Stimulated activated naive CD8-positive, alpha-beta T cell treated with anti-CD3 and anti-CD28 coated beads, Interleukin-15, amount 100 ng/mL, for 72 hours (primary cell): ENCODE measurements at regions not wholly inside any gene's neighbourhood (a gene's known extent, or its start where the extent isn't known, plus 50 kb on each side); places are given as distances from the start of the nearest gene placed in this dataset.
A peak's percentile ranks its signal among the peaks of the same experiment; 100 is the strongest.
"Not testable (repeated sequence)": the region's sequence is repeated elsewhere in the genome, so short reads cannot be mapped to it uniquely, and the experiment has no call there.

Source experiments
- ATAC-seq: fragments of 150-1000 bp; cut with Tn5 transposase; 2 replicates; pipeline ENCODE4 v1.10.0; 2021; ENCODE audit warnings: mild to moderate bottlenecking, moderate library complexity
- DNase-seq, 2 donors: peaks; one replicate each; pipeline ENCODE4 v3.0.0; 2021 to 2022
- H3K27ac Mint-ChIP-seq, 2 donors: one replicate each; pipeline ENCODE4 v1.8.0; 2022; ENCODE audit warnings: mild to moderate bottlenecking in 2 of 2, mixed read lengths in 2 of 2, moderate library complexity in 2 of 2
- H3K27me3 Mint-ChIP-seq: one replicate; pipeline ENCODE4 v1.8.0; 2022; ENCODE audit warnings: mixed read lengths
- H3K4me1 Mint-ChIP-seq: one replicate; pipeline ENCODE4 v1.8.0; 2022; ENCODE audit warnings: mild to moderate bottlenecking, mixed read lengths
- H3K4me3 Mint-ChIP-seq, 2 donors: one replicate each; pipeline ENCODE4 v1.8.0; 2022; ENCODE audit warnings: mild to moderate bottlenecking in 2 of 2, mixed read lengths in 2 of 2, moderate library complexity in 1 of 2
- H3K9me3 Mint-ChIP-seq, 2 donors: one replicate each; pipeline ENCODE4 v1.8.0; 2022; ENCODE audit warnings: mixed read lengths in 2 of 2

DNA sequence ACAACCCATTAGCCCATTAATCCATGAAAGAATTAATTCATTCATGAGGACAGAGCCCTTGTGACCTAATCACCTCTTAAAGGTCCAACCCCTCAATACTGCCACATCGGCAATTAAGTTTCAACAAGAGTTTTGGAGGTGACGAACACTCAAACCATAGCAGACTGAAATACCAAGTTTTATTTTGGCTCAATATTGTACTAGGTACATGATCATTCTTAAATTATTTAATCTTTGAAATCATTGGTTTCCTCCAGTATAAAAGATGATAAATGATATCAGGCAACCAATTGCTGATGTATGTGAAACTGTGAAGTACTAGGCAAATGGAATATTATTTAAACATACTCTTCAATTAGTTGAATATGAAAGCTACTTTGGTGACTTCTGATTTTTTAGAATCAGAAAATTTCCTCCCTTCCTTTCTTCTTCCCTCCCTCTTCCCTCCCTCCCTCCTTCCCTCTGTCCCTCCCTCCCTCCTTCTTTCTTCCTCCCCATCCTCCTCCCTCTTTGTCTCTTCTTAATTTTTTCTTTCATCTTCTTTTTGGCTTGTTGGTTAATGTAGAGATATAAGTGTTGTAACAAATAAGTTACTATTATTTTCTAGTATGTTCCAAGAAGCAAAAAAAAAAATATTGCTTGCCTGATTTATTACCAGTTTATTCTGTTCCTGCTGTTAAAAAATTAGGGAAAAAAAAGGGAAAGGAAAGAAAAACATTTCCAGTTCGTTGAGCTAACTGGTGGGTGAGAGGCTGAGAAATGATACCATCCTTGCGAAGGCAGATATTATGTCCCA is 233.9 kb upstream of the ZNF217 start:
- Mint-ChIP-seq H3K27me3 (no peaks in the 10 kb centered on the region), H3K27ac (peak overlapping the region; percentile 3 to 30), H3K9me3 (peaks cover 6% of the 10 kb centered on the region in 2 donors), H3K4me3 (no peak overlapping the region), H3K4me1 (peaks cover 69% of the 10 kb centered on the region)
- DNase-seq (no peak), ATAC-seq (no peak)

DNA sequence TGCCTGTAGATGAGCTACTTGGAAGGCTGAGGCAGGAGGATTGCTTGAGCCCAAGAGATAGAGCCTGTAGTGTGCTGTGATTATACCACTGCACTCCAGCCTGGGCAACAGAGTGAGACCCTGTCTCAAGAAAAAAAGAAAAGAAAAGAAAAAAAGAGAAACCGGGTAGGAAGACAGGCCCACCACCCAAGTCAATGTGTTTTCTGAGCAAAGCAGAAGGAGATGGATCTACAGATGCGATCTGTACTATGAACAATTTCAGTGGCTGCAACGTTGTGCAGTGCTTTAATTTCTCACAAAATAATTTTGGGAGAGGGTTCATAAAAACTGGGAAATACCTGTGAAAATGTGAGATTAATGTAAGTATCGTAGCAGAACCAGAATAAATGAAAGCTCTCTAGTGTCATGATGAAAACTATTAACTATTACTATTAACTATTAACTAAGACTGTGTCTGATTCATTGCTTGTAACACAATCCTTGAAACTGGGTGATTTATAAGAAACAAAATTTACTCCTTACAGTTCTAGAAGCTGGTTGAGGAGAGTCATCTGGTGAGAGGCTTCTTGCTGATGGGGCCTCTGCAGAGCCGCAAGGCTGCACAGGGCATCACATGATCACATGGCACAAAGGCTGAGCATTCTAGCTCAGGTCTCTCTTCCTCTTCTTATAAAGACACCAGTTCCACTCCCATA is 233.1 kb upstream of the ZNF217 start:
- ATAC-seq (peak; percentile 73), DNase-seq (no peak)
- peaks cover 62% of the 10 kb centered on the region for H3K4me1 Mint-ChIP-seq
- no peaks in the 10 kb centered on the region for H3K27me3 Mint-ChIP-seq
- no peaks in the 10 kb centered on the region for H3K9me3 Mint-ChIP-seq
- H3K27ac Mint-ChIP-seq: peak overlapping the region in 1 of 2 donors; percentile 30
- no peak overlapping the region for H3K4me3 Mint-ChIP-seq

DNA sequence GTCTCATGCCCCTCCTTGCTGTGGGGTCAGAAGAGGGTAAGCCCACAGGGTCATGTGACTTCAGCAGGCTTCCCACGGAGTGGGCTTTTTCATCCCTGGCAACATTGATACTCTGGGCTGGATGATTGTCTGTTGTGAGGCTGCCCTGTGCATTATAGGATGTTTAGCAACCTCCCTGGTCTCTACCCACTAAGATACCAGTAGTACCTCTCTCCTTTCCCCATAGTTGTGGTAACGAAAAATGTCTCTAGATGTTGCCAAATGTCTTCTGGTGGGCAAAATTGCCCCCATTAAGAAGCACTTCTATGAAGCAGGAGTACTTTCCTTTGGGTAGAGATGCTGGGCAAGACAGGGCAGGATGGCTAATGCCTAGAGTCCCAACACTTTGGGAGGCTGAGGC is 232.5 kb upstream of the ZNF217 start:
- no peak for DNase-seq
- no peak overlapping the region for H3K4me3 Mint-ChIP-seq
- no peak overlapping the region for H3K27ac Mint-ChIP-seq
- no peaks in the 10 kb centered on the region for H3K27me3 Mint-ChIP-seq
- no peak for ATAC-seq
- H3K4me1 Mint-ChIP-seq: peaks cover 57% of the 10 kb centered on the region
- no peaks in the 10 kb centered on the region for H3K9me3 Mint-ChIP-seq

DNA sequence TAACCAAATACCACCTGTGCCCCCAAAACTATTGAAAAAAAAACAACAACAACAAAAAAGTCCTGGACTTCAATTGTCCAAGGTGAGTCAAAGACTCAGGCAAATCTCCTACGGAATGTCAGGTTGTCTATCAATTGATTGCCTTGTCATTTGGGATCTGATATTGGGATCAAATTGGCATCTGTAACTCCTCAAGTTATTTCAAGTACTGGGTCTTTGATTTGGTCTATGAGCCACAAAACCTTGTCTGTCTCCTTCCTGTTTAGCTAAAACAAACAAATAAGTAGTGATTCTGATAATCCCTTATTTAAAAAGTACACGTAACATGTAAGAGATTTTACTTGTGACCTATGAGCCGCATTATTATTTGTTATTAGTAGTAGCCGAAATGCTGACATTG is 231.6 kb upstream of the ZNF217 start:
- no peak overlapping the region for H3K27ac Mint-ChIP-seq
- H3K4me1 Mint-ChIP-seq: peaks cover 49% of the 10 kb centered on the region
- H3K9me3 Mint-ChIP-seq: no peaks in the 10 kb centered on the region
- H3K27me3 Mint-ChIP-seq: no peaks in the 10 kb centered on the region
- no peak for DNase-seq
- H3K4me3 Mint-ChIP-seq: no peak overlapping the region
- ATAC-seq: no peak

DNA sequence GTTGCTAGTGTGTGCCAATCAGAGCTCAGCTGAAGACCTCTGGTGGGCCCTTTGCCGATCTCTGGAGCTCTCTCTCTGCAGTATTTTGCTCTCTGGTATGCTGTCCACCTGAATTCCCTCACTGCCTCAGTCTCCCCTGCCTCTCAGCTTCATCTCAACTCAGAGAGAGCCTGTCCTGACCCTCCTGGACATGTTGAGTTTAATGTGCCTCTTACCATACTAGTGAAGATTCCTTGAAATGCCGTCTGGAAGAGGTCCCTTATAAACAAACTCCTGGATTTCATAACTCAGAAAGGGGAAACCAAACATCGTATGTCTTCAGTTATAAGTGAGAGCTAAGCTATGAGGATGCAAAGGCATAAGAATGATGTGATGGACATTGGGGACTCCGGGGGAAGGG is 231.1 kb upstream of the ZNF217 start:
- Mint-ChIP-seq H3K4me1 (peaks cover 44% of the 10 kb centered on the region), H3K27ac (no peak overlapping the region), H3K9me3 (peaks cover 0 to 1% of the 10 kb centered on the region in 2 donors), H3K4me3 (no peak overlapping the region), H3K27me3 (no peaks in the 10 kb centered on the region)
- ATAC-seq: no peak
- DNase-seq: no peak

DNA sequence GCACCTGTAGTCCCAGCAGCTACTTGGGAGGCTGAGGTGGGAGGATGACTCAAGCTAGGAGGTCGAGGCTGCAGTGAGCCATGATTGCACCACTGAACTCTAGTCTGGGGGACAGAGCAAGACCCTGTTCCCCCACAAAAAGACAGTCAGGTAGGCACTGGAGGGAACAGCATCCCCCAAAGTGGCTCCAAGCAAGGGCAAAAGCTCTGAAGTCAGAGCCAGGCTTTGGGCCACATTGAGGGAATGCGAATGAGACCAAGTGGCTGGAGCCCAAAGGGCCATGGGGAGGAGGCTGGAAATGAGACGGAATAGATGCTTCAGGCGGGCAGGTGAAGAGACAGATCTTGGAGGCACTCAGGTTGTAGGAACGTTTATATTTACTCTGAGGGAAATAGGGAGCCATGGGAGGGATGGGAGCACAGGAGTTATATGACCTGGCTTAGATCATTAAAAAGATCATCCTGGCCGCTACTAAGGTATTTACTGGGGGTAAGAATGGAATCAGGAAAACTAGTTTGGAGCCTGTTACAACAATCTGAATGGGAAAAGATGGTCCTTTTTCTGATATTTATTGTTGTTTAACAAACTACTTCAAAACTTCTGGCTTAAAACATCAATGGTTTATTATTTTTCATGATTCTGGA is 229.6 kb upstream of the ZNF217 start:
- Mint-ChIP-seq H3K9me3 (peaks cover 0 to 15% of the 10 kb centered on the region in 2 donors), H3K4me1 (peaks cover 38% of the 10 kb centered on the region), H3K27ac (peak overlapping the region in 1 of 2 donors; percentile 27), H3K27me3 (no peaks in the 10 kb centered on the region), H3K4me3 (no peak overlapping the region)
- no peak for ATAC-seq
- DNase-seq: no peak

DNA sequence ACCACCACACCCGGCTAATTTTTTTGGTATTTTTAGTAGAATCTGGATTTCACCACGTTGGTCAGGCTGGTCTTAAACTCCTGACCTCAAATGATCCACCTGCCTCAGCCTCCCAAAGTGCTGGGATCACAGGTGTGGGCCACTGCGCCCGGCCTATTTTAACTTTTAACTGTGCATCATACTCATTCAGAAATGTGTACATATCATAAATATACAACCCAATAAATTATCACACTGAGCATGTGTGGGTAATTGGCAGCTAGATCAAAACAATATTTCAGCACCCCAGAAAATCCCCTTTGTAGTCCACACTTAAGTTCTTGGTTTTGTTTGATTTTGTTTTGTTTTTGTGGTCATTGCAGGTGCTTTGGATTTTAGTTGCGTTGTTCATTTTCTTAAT is 228.9 kb upstream of the ZNF217 start:
- peaks cover 38% of the 10 kb centered on the region for H3K4me1 Mint-ChIP-seq
- H3K9me3 Mint-ChIP-seq: peaks cover 0 to 15% of the 10 kb centered on the region in 2 donors
- H3K27me3 Mint-ChIP-seq: no peaks in the 10 kb centered on the region
- ATAC-seq (no peak), DNase-seq (no peak)
- H3K4me3 Mint-ChIP-seq: no peak overlapping the region
- no peak overlapping the region for H3K27ac Mint-ChIP-seq

DNA sequence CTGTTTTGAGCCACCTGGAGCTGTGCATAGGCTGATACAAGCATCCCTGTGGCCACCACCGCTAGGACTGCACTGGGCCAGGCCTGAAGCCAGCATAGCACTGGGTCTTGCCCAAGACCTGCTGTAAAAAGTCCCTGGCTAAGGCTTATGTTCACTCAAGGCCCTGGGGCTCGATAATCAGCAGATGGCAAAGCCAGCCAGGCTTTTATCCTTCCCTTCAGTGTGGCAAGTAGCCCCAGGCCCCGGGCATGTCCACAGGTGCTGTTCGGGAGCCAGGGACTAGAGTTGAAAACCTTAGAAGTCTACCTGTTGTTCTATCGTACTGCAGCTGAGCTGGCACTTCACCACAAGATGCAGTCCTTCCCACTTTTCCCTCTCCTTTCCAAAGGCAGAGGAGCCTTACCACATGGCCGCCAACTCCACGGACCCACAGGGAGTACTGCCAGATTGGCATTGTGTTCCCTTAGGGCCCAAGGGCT is 226.4 kb upstream of the ZNF217 start:
- Mint-ChIP-seq H3K27ac (no peak overlapping the region), H3K4me1 (peaks cover 43% of the 10 kb centered on the region), H3K4me3 (no peak overlapping the region), H3K27me3 (no peaks in the 10 kb centered on the region), H3K9me3 (peaks cover 0 to 15% of the 10 kb centered on the region in 2 donors)
- DNase-seq (no peak), ATAC-seq (no peak)

DNA sequence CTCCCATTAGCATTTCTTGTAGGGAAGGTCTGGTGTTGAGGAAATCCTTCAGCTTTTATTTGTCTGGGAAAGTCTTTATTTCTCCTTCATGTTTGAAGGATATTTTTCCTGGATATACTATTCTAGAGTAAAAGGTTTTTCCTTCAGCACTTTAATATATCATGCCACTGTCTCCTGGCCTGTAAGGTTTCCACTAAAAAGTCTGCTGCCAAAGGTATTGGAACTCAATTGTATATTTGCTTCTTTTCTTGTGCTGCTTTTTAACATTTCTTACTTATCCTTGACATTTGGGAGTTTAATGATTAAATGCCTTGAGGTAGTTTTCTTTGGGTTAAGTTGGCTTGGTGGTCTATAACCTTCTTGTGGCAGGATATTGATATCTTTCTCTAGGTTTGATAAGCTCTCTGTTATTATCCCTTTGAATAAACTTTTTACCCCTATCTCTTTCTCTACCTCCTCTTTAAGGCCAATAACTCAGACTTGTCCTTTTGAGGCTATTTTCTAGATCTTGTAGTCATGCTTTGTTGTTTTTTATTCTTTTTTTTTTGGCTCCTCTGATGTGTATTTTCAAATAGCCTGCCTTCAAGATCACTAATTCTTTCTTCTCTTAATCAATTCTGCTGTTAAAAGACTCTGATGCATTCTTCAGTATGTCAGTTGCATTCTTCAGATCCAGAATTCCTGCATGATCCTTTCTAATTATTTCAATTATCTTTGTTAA is 225.0 kb upstream of the ZNF217 start:
- Mint-ChIP-seq H3K4me3 (no peak overlapping the region), H3K4me1 (peaks cover 57% of the 10 kb centered on the region), H3K27ac (peak overlapping the region; percentile 6 to 64), H3K27me3 (no peaks in the 10 kb centered on the region), H3K9me3 (peaks cover 0 to 15% of the 10 kb centered on the region in 2 donors)
- ATAC-seq (no peak), DNase-seq (no peak)

DNA sequence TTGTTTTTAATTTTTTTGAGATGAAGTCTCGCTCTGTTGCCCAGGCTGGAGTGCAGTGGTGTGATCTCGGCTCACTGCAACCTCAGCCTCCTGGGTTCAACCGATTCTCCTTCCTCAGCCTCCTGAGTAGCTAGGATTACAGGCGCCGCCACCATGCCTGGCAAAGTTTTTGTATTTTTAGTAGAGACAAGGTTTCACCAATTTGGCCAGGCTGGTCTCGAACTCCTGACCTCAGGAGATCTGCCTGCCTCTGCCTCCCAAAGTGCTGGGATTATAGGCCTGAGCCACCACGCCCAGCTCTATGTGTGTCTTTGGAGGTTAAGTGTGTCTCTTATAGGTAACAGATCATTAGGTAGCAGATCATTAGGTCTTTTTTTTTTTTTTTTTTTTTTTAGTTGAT is 223.9 kb upstream of the ZNF217 start:
- not testable (repeated sequence) for DNase-seq, H3K4me3 Mint-ChIP-seq, H3K27ac Mint-ChIP-seq, ATAC-seq, H3K27me3 Mint-ChIP-seq
- H3K4me1 Mint-ChIP-seq: peaks cover 56% of the 10 kb centered on the region
- peaks cover 0 to 15% of the 10 kb centered on the region in 2 donors for H3K9me3 Mint-ChIP-seq

DNA sequence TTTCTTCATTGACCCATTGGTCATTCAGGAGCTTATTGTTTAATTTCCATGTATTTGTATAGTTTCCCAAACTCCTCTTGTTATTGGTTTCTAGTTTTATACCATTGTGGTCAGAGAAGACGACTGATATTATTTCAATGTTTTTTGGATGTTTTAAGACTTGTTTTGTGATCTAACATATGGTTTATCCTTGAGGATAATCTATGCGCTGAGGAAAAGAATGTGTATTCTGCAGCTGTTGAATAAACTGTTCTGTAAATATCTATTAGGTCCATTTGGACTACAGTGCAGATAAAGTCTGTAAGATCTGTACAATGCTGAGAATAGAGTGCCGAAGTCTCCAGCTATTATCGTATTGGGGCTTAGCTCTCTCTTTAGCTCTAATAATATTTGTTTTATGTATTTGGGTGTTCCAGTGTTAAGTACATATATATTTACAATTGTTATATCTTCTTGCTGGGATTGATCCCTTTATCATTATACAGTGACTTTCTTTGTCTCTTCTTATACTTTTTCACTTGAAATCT is 223.3 kb upstream of the ZNF217 start:
- Mint-ChIP-seq H3K4me3 (no peak overlapping the region), H3K27me3 (no peaks in the 10 kb centered on the region), H3K9me3 (peaks cover 0 to 15% of the 10 kb centered on the region in 2 donors), H3K27ac (peak overlapping the region in 1 of 2 donors; percentile 85), H3K4me1 (peaks cover 56% of the 10 kb centered on the region)
- DNase-seq: no peak
- no peak for ATAC-seq

DNA sequence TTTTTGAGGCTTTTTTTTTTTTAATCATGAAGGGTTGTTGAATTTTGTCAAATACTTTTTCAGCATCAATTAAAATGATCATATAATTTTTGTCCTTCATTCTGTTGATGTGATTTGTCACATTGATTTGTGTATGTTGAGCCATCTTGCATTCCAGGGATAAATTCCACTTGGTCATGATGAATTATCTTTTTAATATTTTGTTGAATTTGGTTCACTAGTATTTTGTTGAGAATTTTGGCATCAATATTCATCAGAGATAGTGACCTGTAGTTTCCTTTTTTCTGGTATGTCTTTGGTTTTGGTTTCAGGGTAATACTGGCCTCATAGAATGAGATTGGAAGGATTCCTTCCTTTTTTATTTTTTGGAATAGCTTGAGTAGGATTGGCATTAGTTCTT is 221.9 kb upstream of the ZNF217 start:
- ATAC-seq: no peak
- H3K4me3 Mint-ChIP-seq: no peak overlapping the region
- no peak for DNase-seq
- peaks cover 56% of the 10 kb centered on the region for H3K4me1 Mint-ChIP-seq
- H3K9me3 Mint-ChIP-seq: peaks cover 0 to 15% of the 10 kb centered on the region in 2 donors
- H3K27me3 Mint-ChIP-seq: no peaks in the 10 kb centered on the region
- peak overlapping the region in 1 of 2 donors; percentile 14 for H3K27ac Mint-ChIP-seq

DNA sequence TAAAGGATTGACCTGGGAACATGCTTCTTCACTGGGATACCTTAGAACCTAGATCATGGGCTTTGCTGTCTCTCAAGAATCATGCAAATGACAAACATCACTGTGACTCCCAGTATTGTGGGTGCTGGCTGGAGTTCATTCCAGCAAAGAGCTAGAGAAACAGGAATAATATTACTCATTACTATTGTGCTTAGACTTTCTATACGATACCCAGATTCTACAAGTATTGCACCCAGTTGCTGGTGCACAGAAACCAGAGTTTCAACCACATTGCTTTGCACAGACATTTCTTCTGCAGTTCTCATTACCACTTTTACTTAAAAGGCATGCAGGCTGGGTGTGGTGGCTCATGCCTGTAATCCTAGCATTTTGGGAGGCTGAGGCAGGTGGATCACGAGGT is 220.4 kb upstream of the ZNF217 start:
- Mint-ChIP-seq H3K4me1 (peaks cover 55% of the 10 kb centered on the region), H3K9me3 (peaks cover 0 to 7% of the 10 kb centered on the region in 2 donors), H3K27ac (peak overlapping the region; percentile 43 to 79), H3K27me3 (no peaks in the 10 kb centered on the region), H3K4me3 (peak overlapping the region in 1 of 2 donors; percentile 17)
- DNase-seq (no peak), ATAC-seq (no peak)

DNA sequence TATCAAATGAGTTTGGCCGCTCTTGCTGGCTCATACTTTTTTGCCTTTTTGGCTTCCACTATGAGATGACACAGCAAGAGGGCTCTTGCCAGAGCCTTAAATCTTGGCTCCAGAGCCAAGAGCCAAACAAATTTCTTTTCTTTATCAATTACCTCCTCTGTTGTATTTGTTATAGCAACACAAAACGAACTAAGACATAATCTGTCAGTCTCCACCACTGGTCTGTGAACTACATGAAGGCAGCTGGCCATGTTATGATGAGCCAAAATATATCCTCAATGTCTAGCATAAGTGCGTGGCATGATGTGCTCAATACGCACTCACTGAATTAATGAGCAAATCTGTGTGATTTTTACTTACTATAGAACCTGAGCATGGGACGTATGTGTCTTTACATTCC is 220.0 kb upstream of the ZNF217 start:
- DNase-seq: no peak
- H3K27ac Mint-ChIP-seq: no peak overlapping the region
- no peaks in the 10 kb centered on the region for H3K27me3 Mint-ChIP-seq

DNA sequence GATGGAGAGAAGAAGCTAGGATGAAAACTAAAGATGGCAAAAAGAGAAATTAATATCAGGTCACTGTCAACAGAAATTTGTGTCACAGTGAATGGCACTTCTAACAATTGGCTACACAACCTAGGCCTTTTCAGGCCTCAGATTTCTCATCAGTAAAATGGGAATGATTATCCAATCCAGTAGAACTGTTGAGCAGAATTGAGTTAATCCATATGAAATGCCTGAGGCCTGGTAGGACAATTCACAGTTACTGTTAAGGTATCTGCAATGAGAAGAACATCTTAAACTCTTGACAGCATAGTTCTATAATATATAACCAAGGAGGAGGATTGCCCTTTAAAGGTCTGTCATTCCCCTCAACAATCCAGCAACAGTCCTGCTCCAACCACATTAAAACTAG is 217.9 kb upstream of the ZNF217 start:
- no peaks in the 10 kb centered on the region for H3K9me3 Mint-ChIP-seq
- ATAC-seq (no peak), DNase-seq (no peak)
- H3K27ac Mint-ChIP-seq: no peak overlapping the region
- H3K27me3 Mint-ChIP-seq: no peaks in the 10 kb centered on the region
- no peak overlapping the region for H3K4me3 Mint-ChIP-seq
- peaks cover 43% of the 10 kb centered on the region for H3K4me1 Mint-ChIP-seq

More for the DNA sequence above, 220.0 kb upstream of the ZNF217 start:
- no peak overlapping the region for H3K4me3 Mint-ChIP-seq
- H3K4me1 Mint-ChIP-seq: peaks cover 51% of the 10 kb centered on the region
- H3K9me3 Mint-ChIP-seq: peaks cover 0 to 2% of the 10 kb centered on the region in 2 donors
- no peak for ATAC-seq
